MM.1S (cell line): ENCODE measurements at regions not wholly inside any gene's neighbourhood (a gene's known extent, or its start where the extent isn't known, plus 50 kb on each side); places are given as distances from the start of the nearest gene placed in this dataset.

Experiments used
- CTCF ChIP-seq: fragments of 300-600 bp; sonication (generic); IDR thresholded peaks from 2 replicates; pipeline ENCODE4 v1.5.1; 2016; ENCODE audit warnings: antibody characterized with exemption, low read length, mixed read lengths
- EZH2 ChIP-seq: fragments of 300-600 bp; sonication (generic); optimal IDR thresholded peaks from 2 replicates; pipeline ENCODE3; 2017; ENCODE audit warnings: low read depth, mild to moderate bottlenecking, antibody characterized with exemption, low read length, mixed read lengths

GRCh38 chr6:69594405-69594804 is 202.4 kb downstream of the LMBRD1 start:
- TF ChIP-seq CTCF (no peak), EZH2 (no peak)
